Fibroblast of lung (primary cell): ENCODE measurements at regions not wholly inside any gene's neighbourhood (a gene's known extent, or its start where the extent isn't known, plus 50 kb on each side); places are given as distances from the start of the nearest gene placed in this dataset.

Source experiments
- DNase-seq, 2 donors: peaks; one replicate each; pipeline versions ENCODE4 v3.0.0 to v3.0.0-alpha.2; 2010; ENCODE audit warnings: low read depth in 2 of 2
- H2AFZ ChIP-seq: 2 replicates; pipeline ENCODE4 v1.5.1; 2012; ENCODE audit warnings: low read length, control low read depth, inconsistent platforms
- H3K27ac ChIP-seq: 2 replicates; pipeline ENCODE4 v1.5.1; 2011; ENCODE audit warnings: low read length, control low read depth; ENCODE audit not compliant: insufficient read depth
- H3K27me3 ChIP-seq: 2 replicates; pipeline ENCODE4 v1.5.1; 2011; ENCODE audit warnings: mild to moderate bottlenecking, low read length; ENCODE audit not compliant: control insufficient read depth, insufficient read depth
- H3K36me3 ChIP-seq: 2 replicates; pipeline ENCODE4 v1.5.1; 2011; ENCODE audit warnings: low read length; ENCODE audit not compliant: control insufficient read depth, insufficient read depth
- H3K4me1 ChIP-seq: 2 replicates; pipeline ENCODE4 v1.5.1; 2011; ENCODE audit warnings: low read length; ENCODE audit not compliant: control insufficient read depth, insufficient read depth; ENCODE audit errors: extremely low read depth
- H3K4me2 ChIP-seq: 2 replicates; pipeline ENCODE4 v1.5.1; 2011; ENCODE audit warnings: low read length, control low read depth; ENCODE audit not compliant: insufficient read depth; ENCODE audit errors: extremely low read depth
- H3K4me3 ChIP-seq, 4 experiments: fragments of 200-600 bp in 1 of 4; sonication (generic) in 1 of 4; replicated peaks in 1 of 4; 2 replicates each; pipeline ENCODE4 v1.5.1; 2011 to 2016; ENCODE audit warnings: low read length in 4 of 4, low read depth in 3 of 4, mild to moderate bottlenecking in 3 of 4, control low read depth in 2 of 4, inconsistent platforms in 1 of 4, mixed read lengths in 1 of 4; ENCODE audit not compliant: insufficient read depth in 1 of 4; ENCODE audit errors: control extremely low read depth in 1 of 4
- H3K79me2 ChIP-seq: 2 replicates; pipeline ENCODE4 v1.5.1; 2012; ENCODE audit warnings: mild to moderate bottlenecking, low read length, inconsistent platforms; ENCODE audit not compliant: control insufficient read depth, insufficient read depth
- H3K9ac ChIP-seq: 2 replicates; pipeline ENCODE4 v1.5.1; 2011; ENCODE audit warnings: mild to moderate bottlenecking, low read length, control low read depth; ENCODE audit not compliant: insufficient read depth
- H3K9me3 ChIP-seq: 2 replicates; pipeline ENCODE4 v1.5.1; 2012; ENCODE audit warnings: low read depth, low read length; ENCODE audit not compliant: control insufficient read depth, insufficient read depth
- H4K20me1 ChIP-seq: 2 replicates; pipeline ENCODE4 v1.5.1; 2011; ENCODE audit warnings: low read length; ENCODE audit not compliant: control insufficient read depth, insufficient read depth; ENCODE audit errors: extremely low read depth
- EZH2 ChIP-seq: IDR thresholded peaks from 2 replicates; pipeline ENCODE4 v1.5.1; 2012; ENCODE audit warnings: low read length, control low read depth, mild to moderate bottlenecking; ENCODE audit errors: missing control alignments
- TF ChIP-seq, protein P1 (sequence below), 2 donors: IDR thresholded peaks in 1 of 2; conservative IDR thresholded peaks in 1 of 2; 1 replicate in 1 of 2; 2 replicates in 1 of 2; pipeline ENCODE4 v1.5.1; 2011 to 2012; ENCODE audit warnings: low read length in 2 of 2, control low read depth in 1 of 2, inconsistent platforms in 1 of 2, low read depth in 1 of 2, mild to moderate bottlenecking in 1 of 2

DNA sequence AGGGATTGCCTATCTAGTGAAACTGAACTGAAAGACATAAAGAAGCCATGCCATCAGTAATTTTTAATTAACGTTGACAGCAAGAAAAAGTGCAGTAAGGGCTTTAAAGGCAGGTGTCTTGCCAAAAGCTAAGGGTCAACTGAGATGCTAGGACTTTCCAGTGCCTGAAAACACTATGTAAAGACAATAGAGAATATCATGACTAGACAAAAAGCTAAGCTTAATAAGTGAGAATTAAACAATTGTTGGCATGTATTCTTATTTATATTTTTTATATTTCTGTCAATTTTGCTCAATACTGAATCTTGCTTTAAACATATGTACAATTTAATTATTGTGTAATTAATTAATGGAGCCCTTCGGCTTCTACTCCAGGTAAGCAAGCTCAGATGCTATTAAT, 803.1 kb downstream of the IGSF11 start:
- TF ChIP-seq, protein P1, sequence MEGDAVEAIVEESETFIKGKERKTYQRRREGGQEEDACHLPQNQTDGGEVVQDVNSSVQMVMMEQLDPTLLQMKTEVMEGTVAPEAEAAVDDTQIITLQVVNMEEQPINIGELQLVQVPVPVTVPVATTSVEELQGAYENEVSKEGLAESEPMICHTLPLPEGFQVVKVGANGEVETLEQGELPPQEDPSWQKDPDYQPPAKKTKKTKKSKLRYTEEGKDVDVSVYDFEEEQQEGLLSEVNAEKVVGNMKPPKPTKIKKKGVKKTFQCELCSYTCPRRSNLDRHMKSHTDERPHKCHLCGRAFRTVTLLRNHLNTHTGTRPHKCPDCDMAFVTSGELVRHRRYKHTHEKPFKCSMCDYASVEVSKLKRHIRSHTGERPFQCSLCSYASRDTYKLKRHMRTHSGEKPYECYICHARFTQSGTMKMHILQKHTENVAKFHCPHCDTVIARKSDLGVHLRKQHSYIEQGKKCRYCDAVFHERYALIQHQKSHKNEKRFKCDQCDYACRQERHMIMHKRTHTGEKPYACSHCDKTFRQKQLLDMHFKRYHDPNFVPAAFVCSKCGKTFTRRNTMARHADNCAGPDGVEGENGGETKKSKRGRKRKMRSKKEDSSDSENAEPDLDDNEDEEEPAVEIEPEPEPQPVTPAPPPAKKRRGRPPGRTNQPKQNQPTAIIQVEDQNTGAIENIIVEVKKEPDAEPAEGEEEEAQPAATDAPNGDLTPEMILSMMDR (conservative IDR thresholded peaks at IDR 0.05 in 1 of 2, IDR thresholded peaks at IDR 0.05 in 1 of 2; ENCODE audit: low read depth in 1 of 2, low read length in 2 of 2), result no peak
- TF ChIP-seq EZH2, result no peak
- Histone ChIP-seq H3K4me3 (no peak overlapping the region), H3K4me2 (no peak overlapping the region), H3K27ac (no peak overlapping the region), H3K4me1 (no peaks in the 10 kb centered on the region), H3K79me2 (no peaks in the 10 kb centered on the region), H3K9ac (no peak overlapping the region), H3K36me3 (no peaks in the 10 kb centered on the region), H3K9me3 (no peaks in the 10 kb centered on the region), H3K27me3 (no peaks in the 10 kb centered on the region), H4K20me1 (no peaks in the 10 kb centered on the region), H2AFZ (no peak overlapping the region)
- no peak for DNase-seq

DNA sequence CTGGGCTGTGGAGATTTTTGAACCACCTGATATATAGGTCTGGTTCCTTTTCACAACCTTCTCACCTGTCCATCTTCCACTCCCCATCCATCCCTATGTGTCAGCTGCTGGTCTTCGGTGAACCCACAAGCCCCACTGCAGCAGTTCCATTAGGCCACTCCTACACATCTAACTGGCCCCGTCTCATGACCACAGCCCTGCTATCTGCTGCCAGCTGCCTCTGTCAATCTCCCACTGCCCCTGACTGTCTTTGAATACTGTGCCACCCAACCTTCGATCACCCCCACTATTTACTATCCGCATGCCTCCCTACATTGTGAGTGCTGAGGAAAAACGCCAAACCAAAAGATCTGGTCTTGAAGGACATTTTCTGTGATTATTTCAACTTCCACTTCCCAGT, 795.4 kb downstream of the IGSF11 start:
- no peak for DNase-seq
- H3K9me3 ChIP-seq, result no peaks in the 10 kb centered on the region
- no peak overlapping the region for H3K9ac ChIP-seq
- H3K4me1 ChIP-seq, result no peaks in the 10 kb centered on the region
- TF ChIP-seq, protein P1 (conservative IDR thresholded peaks at IDR 0.05 in 1 of 2, IDR thresholded peaks at IDR 0.05 in 1 of 2; ENCODE audit: low read depth in 1 of 2, low read length in 2 of 2), result no peak
- no peak for TF ChIP-seq EZH2
- H4K20me1 ChIP-seq, result no peaks in the 10 kb centered on the region
- no peak overlapping the region for H3K27ac ChIP-seq
- no peak overlapping the region for H2AFZ ChIP-seq
- no peak overlapping the region for H3K4me3 ChIP-seq
- no peak overlapping the region for H3K4me2 ChIP-seq
- H3K27me3 ChIP-seq, result no peaks in the 10 kb centered on the region
- no peaks in the 10 kb centered on the region for H3K36me3 ChIP-seq
- no peaks in the 10 kb centered on the region for H3K79me2 ChIP-seq

DNA sequence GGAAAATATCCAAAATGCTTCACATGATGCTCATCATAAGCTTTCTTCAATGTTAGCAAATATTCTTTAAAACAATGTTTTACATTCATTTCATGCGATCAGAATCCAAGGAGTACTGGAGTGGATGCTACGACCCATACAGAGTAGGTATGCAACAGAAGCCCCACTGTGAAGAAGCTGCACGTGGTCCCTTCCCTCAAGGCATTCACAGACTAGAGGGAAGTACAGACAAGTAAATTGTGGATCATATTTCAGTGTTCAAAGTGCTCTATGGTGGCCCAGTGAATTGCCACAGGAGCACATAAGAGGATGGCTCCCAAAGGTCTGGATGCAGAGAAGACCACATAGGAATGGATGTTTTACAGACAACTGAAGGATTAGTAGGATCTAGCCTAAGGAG, 789.9 kb downstream of the IGSF11 start:
- Histone ChIP-seq H3K9ac (no peak overlapping the region), H3K27me3 (no peaks in the 10 kb centered on the region), H3K36me3 (no peaks in the 10 kb centered on the region), H3K4me2 (no peak overlapping the region), H3K9me3 (no peaks in the 10 kb centered on the region), H3K79me2 (no peaks in the 10 kb centered on the region), H2AFZ (no peak overlapping the region), H3K4me3 (no peak overlapping the region), H3K27ac (no peak overlapping the region), H3K4me1 (no peaks in the 10 kb centered on the region), H4K20me1 (no peaks in the 10 kb centered on the region)
- TF ChIP-seq, protein P1 (conservative IDR thresholded peaks at IDR 0.05 in 1 of 2, IDR thresholded peaks at IDR 0.05 in 1 of 2; ENCODE audit: low read depth in 1 of 2, low read length in 2 of 2), result no peak
- no peak for TF ChIP-seq EZH2
- DNase-seq, result no peak
